NB4 (cell line): ENCODE measurements at regions not wholly inside any gene's neighbourhood (a gene's known extent, or its start where the extent isn't known, plus 50 kb on each side); places are given as distances from the start of the nearest gene placed in this dataset.

Experiments
- DNase-seq: peaks from one replicate; pipeline ENCODE4 v3.0.0; 2010; ENCODE audit warnings: low read depth
- H3K4me3 ChIP-seq: one replicate; pipeline ENCODE4 v1.5.1; 2011; ENCODE audit warnings: mild to moderate bottlenecking, low read depth, low read length, moderate library complexity
- CTCF ChIP-seq: IDR thresholded peaks from one replicate; pipeline ENCODE4 v1.5.1; 2012; ENCODE audit warnings: low read depth, low read length
- MAX ChIP-seq: IDR thresholded peaks from 2 replicates; pipeline ENCODE4 v1.6.1; 2011; ENCODE audit warnings: low read depth, low read length
- MYC ChIP-seq: IDR thresholded peaks from 2 replicates; pipeline ENCODE4 v1.6.1; 2011; ENCODE audit warnings: low read depth, low read length
- POLR2A ChIP-seq: IDR thresholded peaks from 2 replicates; pipeline ENCODE4 v1.6.1; 2011; ENCODE audit warnings: mild to moderate bottlenecking; ENCODE audit not compliant: insufficient read length; ENCODE audit errors: extremely low read depth

GRCh38 chr1:110282395-110282794, 56.8 kb upstream of the RBM15 start:
- TF ChIP-seq CTCF (no peak), MYC (no peak), POLR2A (no peak), MAX (no peak)
- DNase-seq = no peak
- H3K4me3 ChIP-seq = no peak overlapping the region

- DNase-seq = no peak
- TF ChIP-seq CTCF (no peak), MYC (no peak), MAX (no peak), POLR2A (no peak)
- H3K4me3 ChIP-seq = no peak overlapping the region
Measured at GRCh38 chr1:110283677-110284076, 55.5 kb upstream of the RBM15 start.

- TF ChIP-seq MAX = no peak
- no peak for TF ChIP-seq MYC
- TF ChIP-seq CTCF = no peak
- TF ChIP-seq POLR2A = no peak
- DNase-seq = no peak
- no peak overlapping the region for H3K4me3 ChIP-seq
Measured at GRCh38 chr1:110285316-110285715, 53.9 kb upstream of the RBM15 start.

- H3K4me3 ChIP-seq = no peak overlapping the region
- TF ChIP-seq MYC (no peak), CTCF (no peak), POLR2A (no peak), MAX (no peak)
- no peak for DNase-seq
Measured at GRCh38 chr1:110286564-110286963, 52.6 kb upstream of the RBM15 start.

GRCh38 chr1:110288111-110288510, 51.1 kb upstream of the RBM15 start:
- no peak for DNase-seq

More at GRCh38 chr1:110288111-110288510, 51.1 kb upstream of the RBM15 start:
- TF ChIP-seq CTCF (no peak), MYC (no peak), MAX (no peak), POLR2A (no peak)
- H3K4me3 ChIP-seq = no peak overlapping the region
